ENCODE measurements at regions not wholly inside any gene's neighbourhood (a gene's known extent, or its start where the extent isn't known, plus 50 kb on each side); places are given as distances from the start of the nearest gene placed in this dataset.

DNA sequence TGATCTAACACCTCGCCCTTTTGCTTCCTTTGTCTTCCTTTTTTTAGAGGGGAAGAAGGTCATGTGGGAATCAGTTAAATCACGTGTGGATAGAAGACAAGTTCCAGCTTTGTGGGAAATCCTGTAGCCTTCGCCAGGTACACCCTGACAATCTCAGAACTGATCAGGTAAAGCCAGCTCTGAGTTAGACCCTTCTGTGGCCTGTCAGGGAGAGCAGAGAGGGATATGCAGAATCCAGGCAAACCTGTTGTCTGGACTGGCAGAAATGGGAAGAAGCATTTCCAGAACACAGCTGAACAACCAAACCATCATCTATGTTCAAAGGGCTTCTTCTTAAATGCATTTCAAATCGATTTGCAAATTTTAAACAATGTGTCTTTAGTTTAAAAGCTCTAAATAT is 247.4 kb upstream of the FN1 start:
- Histone ChIP-seq H3K79me2 (ENCODE audit: control insufficient read depth, insufficient read depth, low read length) (no peaks in the 10 kb centered on the region), H3K27me3 (replicated peaks in 1 of 4; ENCODE audit: control extremely low read depth in 1 of 4, control insufficient read depth in 3 of 4, insufficient read depth in 4 of 4, low read length in 3 of 4) (peaks cover 0 to 2% (median 0%) of the 10 kb centered on the region in 4 experiments), H3K4me1 (ENCODE audit: control insufficient read depth in 2 of 2, insufficient read depth in 2 of 2, low read length in 2 of 2) (no peaks in the 10 kb centered on the region), H3K36me3 (replicated peaks in 1 of 2; ENCODE audit: control extremely low read depth in 1 of 2, control insufficient read depth in 1 of 2, extremely low read depth in 1 of 2, insufficient read depth in 2 of 2, low read length in 1 of 2) (no peaks in the 10 kb centered on the region), H3K9ac (ENCODE audit: low read length) (no peak overlapping the region), H3K4me3 (ENCODE audit: control extremely low read depth in 1 of 5, extremely low read depth in 1 of 5, insufficient read depth in 1 of 5, low read depth in 2 of 5, low read length in 4 of 5) (no peak overlapping the region), H4K20me1 (ENCODE audit: control insufficient read depth, insufficient read depth, low read length, poor library complexity, severe bottlenecking) (no peaks in the 10 kb centered on the region), H2AFZ (ENCODE audit: insufficient read depth, low read depth, low read length, poor library complexity, severe bottlenecking) (no peak overlapping the region), H3K4me2 (replicated peaks; ENCODE audit: low read depth, low read length, poor library complexity, severe bottlenecking) (no peak overlapping the region), H3K27ac (ENCODE audit: low read length in 2 of 2) (no peak overlapping the region), H3K9me3 (ENCODE audit: control extremely low read depth in 1 of 3, control insufficient read depth in 2 of 3, insufficient read depth in 1 of 3, low read length in 2 of 3) (no peaks in the 10 kb centered on the region)
- no peak for DNase-seq
- POLR2A ChIA-PET = no interaction called here
- H3K27me3 Mint-ChIP-seq = peaks cover 2% of the 10 kb centered on the region
- H3K27ac Mint-ChIP-seq = no peak overlapping the region
- ATAC-seq (ENCODE audit: low read depth) = no peak
- TF ChIP-seq EZH2 (IDR thresholded peaks at IDR 0.05; ENCODE audit: borderline replicate concordance, insufficient read depth, low read depth, low read length, poor library complexity, severe bottlenecking) = no peak
- TF ChIP-seq, protein P1, sequence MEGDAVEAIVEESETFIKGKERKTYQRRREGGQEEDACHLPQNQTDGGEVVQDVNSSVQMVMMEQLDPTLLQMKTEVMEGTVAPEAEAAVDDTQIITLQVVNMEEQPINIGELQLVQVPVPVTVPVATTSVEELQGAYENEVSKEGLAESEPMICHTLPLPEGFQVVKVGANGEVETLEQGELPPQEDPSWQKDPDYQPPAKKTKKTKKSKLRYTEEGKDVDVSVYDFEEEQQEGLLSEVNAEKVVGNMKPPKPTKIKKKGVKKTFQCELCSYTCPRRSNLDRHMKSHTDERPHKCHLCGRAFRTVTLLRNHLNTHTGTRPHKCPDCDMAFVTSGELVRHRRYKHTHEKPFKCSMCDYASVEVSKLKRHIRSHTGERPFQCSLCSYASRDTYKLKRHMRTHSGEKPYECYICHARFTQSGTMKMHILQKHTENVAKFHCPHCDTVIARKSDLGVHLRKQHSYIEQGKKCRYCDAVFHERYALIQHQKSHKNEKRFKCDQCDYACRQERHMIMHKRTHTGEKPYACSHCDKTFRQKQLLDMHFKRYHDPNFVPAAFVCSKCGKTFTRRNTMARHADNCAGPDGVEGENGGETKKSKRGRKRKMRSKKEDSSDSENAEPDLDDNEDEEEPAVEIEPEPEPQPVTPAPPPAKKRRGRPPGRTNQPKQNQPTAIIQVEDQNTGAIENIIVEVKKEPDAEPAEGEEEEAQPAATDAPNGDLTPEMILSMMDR (IDR thresholded peaks at IDR 0.05) = no peak
- no peaks in the 10 kb centered on the region for H3K9me3 Mint-ChIP-seq (ENCODE audit: insufficient read depth)
- no peak overlapping the region for H3K4me3 Mint-ChIP-seq
- intact Hi-C loops (cut with micrococcal nuclease) = no loop called here
- CTCF ChIA-PET = no interaction called here
- WGBS (ENCODE audit: insufficient coverage) = 88% methylated on average over 2 of the region's 4 CpGs
- H3K4me1 Mint-ChIP-seq = no peaks in the 10 kb centered on the region

DNA sequence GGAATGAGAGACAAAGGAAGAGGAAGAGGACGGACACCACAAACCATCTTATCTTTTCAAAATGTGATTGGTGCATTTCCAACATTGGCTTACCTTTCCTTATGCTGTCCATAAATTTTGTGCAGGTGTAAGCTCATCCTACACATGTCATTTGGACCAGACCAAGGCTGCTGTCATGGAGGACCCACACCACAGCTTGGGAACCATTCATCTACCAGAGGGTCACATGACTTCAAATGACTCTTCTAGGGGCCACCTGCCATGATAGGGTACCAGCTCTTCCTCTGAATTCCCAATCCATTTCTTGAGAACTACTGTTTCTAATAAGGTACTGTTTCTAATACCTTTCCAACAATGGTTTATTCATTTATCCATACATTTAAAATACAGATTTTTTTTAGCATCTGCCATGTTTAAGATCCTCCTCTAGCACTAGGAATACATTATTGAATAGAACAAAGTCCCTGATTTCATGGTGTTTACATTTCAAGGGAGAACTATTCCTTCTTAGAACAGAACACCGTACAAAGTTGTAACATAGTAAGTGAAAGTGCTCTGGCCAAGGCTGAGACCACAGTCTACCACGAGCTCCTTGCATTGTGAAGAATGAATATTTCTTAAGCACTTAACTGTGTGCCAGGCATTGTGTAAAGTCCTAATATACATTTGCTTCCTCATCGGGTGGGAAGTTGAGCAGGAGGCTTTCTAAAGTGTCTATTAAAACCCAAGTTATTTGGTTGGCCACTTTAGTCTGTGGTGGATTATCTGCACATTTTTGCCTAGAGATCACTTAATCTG is 246.1 kb upstream of the FN1 start:
- H3K36me3 ChIP-seq (replicated peaks in 1 of 2; ENCODE audit: control extremely low read depth in 1 of 2, control insufficient read depth in 1 of 2, extremely low read depth in 1 of 2, insufficient read depth in 2 of 2, low read length in 1 of 2) = no peaks in the 10 kb centered on the region
- H3K4me1 ChIP-seq (ENCODE audit: control insufficient read depth in 2 of 2, insufficient read depth in 2 of 2, low read length in 2 of 2) = no peaks in the 10 kb centered on the region
- intact Hi-C loops (cut with micrococcal nuclease) = no loop called here
- no peaks in the 10 kb centered on the region for H4K20me1 ChIP-seq (ENCODE audit: control insufficient read depth, insufficient read depth, low read length, poor library complexity, severe bottlenecking)
- WGBS (ENCODE audit: insufficient coverage) = 100% methylated on average over 1 of the region's 4 CpGs
- H3K27me3 Mint-ChIP-seq = peaks cover 4% of the 10 kb centered on the region
- TF ChIP-seq, protein P1 (IDR thresholded peaks at IDR 0.05) = no peak
- TF ChIP-seq EZH2 (IDR thresholded peaks at IDR 0.05; ENCODE audit: borderline replicate concordance, insufficient read depth, low read depth, low read length, poor library complexity, severe bottlenecking) = no peak
- H3K9me3 Mint-ChIP-seq (ENCODE audit: insufficient read depth) = no peaks in the 10 kb centered on the region
- ATAC-seq (ENCODE audit: low read depth) = no peak
- no peak overlapping the region for H2AFZ ChIP-seq (ENCODE audit: insufficient read depth, low read depth, low read length, poor library complexity, severe bottlenecking)
- no peak for DNase-seq
- H3K27me3 ChIP-seq (replicated peaks in 1 of 4; ENCODE audit: control extremely low read depth in 1 of 4, control insufficient read depth in 3 of 4, insufficient read depth in 4 of 4, low read length in 3 of 4) = peaks cover 0 to 2% (median 0%) of the 10 kb centered on the region in 4 experiments
- H3K4me1 Mint-ChIP-seq = no peaks in the 10 kb centered on the region
- H3K9ac ChIP-seq (ENCODE audit: low read length) = no peak overlapping the region
- ChIA-PET CTCF (interaction anchor here (0.5 kb wide), 1 partner anchor 719 kb away, joined by 3 read pairs; no protein-coding TSS in a partner anchor), POLR2A (no interaction called here)
- no peak overlapping the region for H3K27ac Mint-ChIP-seq
- H3K9me3 ChIP-seq (ENCODE audit: control extremely low read depth in 1 of 3, control insufficient read depth in 2 of 3, insufficient read depth in 1 of 3, low read length in 2 of 3) = no peaks in the 10 kb centered on the region
- no peak overlapping the region for H3K4me3 Mint-ChIP-seq
- H3K79me2 ChIP-seq (ENCODE audit: control insufficient read depth, insufficient read depth, low read length) = no peaks in the 10 kb centered on the region
- no peak overlapping the region for H3K4me3 ChIP-seq (ENCODE audit: control extremely low read depth in 1 of 5, extremely low read depth in 1 of 5, insufficient read depth in 1 of 5, low read depth in 2 of 5, low read length in 4 of 5)
- no peak overlapping the region for H3K4me2 ChIP-seq (replicated peaks; ENCODE audit: low read depth, low read length, poor library complexity, severe bottlenecking)
- H3K27ac ChIP-seq (ENCODE audit: low read length in 2 of 2) = no peak overlapping the region
